Mesodermal cell (in vitro differentiated cells): ENCODE measurements at regions not wholly inside any gene's neighbourhood (a gene's known extent, or its start where the extent isn't known, plus 50 kb on each side); places are given as distances from the start of the nearest gene placed in this dataset.

Source experiments
- H3K27ac ChIP-seq: 2 replicates; pipeline ENCODE4 v1.7.0; 2013; ENCODE audit warnings: mild to moderate bottlenecking, low read depth, low read length, moderate library complexity; ENCODE audit not compliant: severe bottlenecking
- H3K36me3 ChIP-seq: 2 replicates; pipeline ENCODE4 v1.7.1; 2013; ENCODE audit warnings: mild to moderate bottlenecking, low read length, moderate library complexity; ENCODE audit not compliant: control insufficient read depth, insufficient read depth
- H3K4me1 ChIP-seq: one replicate; pipeline ENCODE4 v1.7.1; 2013; ENCODE audit warnings: mild to moderate bottlenecking, low read length; ENCODE audit not compliant: insufficient read depth, control insufficient read depth, poor library complexity, severe bottlenecking
- H3K4me3 ChIP-seq: 2 replicates; pipeline ENCODE4 v1.7.0; 2013; ENCODE audit warnings: low read length, control low read depth, mild to moderate bottlenecking; ENCODE audit not compliant: insufficient read depth, poor library complexity, severe bottlenecking; ENCODE audit errors: extremely low read depth
- H3K9me3 ChIP-seq: 2 replicates; pipeline ENCODE4 v1.7.1; 2013; ENCODE audit warnings: mild to moderate bottlenecking, low read length, moderate library complexity; ENCODE audit not compliant: control insufficient read depth
- WGBS, 2 experiments: methylation state at CpG; one replicate each; pipeline ENCODE4 v1.1.5; 2013; ENCODE audit warnings: missing lambda C conversion rate in 2 of 2; ENCODE audit not compliant: insufficient coverage in 2 of 2; 5-methylcytosine and 5-hydroxymethylcytosine counted together

DNA sequence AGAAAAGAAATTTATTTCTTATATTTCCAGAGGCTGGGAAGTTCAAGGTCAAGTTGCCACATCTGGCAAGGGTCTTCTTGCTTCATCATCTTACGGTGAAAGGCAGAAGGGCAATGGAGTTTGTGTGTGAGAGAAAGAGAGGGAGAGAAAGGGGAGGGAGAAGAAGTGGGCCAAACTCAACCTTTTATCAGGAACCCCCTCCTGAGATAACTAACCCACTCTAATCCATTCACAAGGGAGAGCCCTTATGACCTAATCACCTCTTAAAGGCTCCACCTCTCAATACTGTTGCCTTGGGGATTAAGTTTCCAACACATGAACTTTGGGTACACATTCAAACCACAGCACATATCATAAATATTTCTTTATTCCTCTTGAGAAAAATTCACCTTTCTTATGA, 203.3 kb upstream of the FAM241A start:
- Histone ChIP-seq H3K4me1 (no peaks in the 10 kb centered on the region), H3K4me3 (no peak overlapping the region), H3K27ac (no peak overlapping the region), H3K9me3 (no peaks in the 10 kb centered on the region), H3K36me3 (no peaks in the 10 kb centered on the region)
- no CpG with 5 or more reads among the region's 1 CpG for WGBS, 2 experiments

- WGBS, 2 experiments = 55% methylated on average over 7 of the region's 7 CpGs
- Histone ChIP-seq H3K4me1 (no peaks in the 10 kb centered on the region), H3K27ac (no peak overlapping the region), H3K9me3 (no peaks in the 10 kb centered on the region), H3K4me3 (no peak overlapping the region), H3K36me3 (no peaks in the 10 kb centered on the region)
These were observed 201.5 kb upstream of the FAM241A start for GRCh38 chr4:111943796-111944203.

- H3K9me3 ChIP-seq = no peaks in the 10 kb centered on the region
- WGBS, 2 experiments = 50 to 56% methylated on average over 1 of the region's 1 CpG
- H3K4me1 ChIP-seq = no peaks in the 10 kb centered on the region
- H3K4me3 ChIP-seq = no peak overlapping the region
- no peak overlapping the region for H3K27ac ChIP-seq
- no peaks in the 10 kb centered on the region for H3K36me3 ChIP-seq
These were observed 200.2 kb upstream of the FAM241A start for GRCh38 chr4:111945014-111945413.

- Histone ChIP-seq H3K36me3 (no peaks in the 10 kb centered on the region), H3K27ac (no peak overlapping the region)
- no CpG with 5 or more reads among the region's 2 CpGs for WGBS, 2 experiments
These were observed 198.5 kb upstream of the FAM241A start for GRCh38 chr4:111946800-111947199.

GRCh38 chr4:111952688-111953087, 192.6 kb upstream of the FAM241A start:
- Histone ChIP-seq H3K4me1 (no peaks in the 10 kb centered on the region), H3K4me3 (no peak overlapping the region)

More at GRCh38 chr4:111946800-111947199, 198.5 kb upstream of the FAM241A start:
- H3K4me1 ChIP-seq = no peaks in the 10 kb centered on the region
- no peaks in the 10 kb centered on the region for H3K9me3 ChIP-seq
- no peak overlapping the region for H3K4me3 ChIP-seq

GRCh38 chr4:111954550-111954949, 190.7 kb upstream of the FAM241A start:
- no CpG with 5 or more reads among the region's 1 CpG for WGBS, 2 experiments
- Histone ChIP-seq H3K4me1 (peaks cover 5% of the 10 kb centered on the region), H3K36me3 (no peaks in the 10 kb centered on the region), H3K4me3 (no peak overlapping the region), H3K27ac (no peak overlapping the region), H3K9me3 (no peaks in the 10 kb centered on the region)

More at GRCh38 chr4:111952688-111953087, 192.6 kb upstream of the FAM241A start:
- no peaks in the 10 kb centered on the region for H3K9me3 ChIP-seq
- no peaks in the 10 kb centered on the region for H3K36me3 ChIP-seq
- H3K27ac ChIP-seq = no peak overlapping the region

DNA sequence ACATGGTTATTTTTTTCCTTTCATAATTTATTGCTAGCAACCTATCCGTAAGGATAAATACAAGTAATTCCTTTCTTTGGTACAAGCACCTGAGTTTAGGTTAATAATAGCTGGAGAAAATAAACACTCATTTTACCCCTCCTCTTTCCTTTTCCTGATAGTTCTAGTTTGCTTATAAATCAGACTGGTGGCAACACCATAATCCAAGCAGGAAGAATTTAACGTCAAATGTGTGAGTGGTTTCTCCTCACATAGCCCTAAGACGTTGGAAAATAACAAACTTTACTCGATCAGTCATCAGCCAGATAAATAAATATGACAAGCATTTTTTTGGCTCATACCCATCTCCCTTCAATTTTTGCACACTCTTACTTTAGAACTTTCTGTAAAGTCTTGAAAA, 190.3 kb upstream of the FAM241A start:
- Histone ChIP-seq H3K27ac (no peak overlapping the region), H3K36me3 (no peaks in the 10 kb centered on the region), H3K9me3 (no peaks in the 10 kb centered on the region), H3K4me3 (no peak overlapping the region), H3K4me1 (peaks cover 5% of the 10 kb centered on the region)
- WGBS, 2 experiments = 57 to 85% methylated on average over 1 to 2 of the region's 4 CpGs

DNA sequence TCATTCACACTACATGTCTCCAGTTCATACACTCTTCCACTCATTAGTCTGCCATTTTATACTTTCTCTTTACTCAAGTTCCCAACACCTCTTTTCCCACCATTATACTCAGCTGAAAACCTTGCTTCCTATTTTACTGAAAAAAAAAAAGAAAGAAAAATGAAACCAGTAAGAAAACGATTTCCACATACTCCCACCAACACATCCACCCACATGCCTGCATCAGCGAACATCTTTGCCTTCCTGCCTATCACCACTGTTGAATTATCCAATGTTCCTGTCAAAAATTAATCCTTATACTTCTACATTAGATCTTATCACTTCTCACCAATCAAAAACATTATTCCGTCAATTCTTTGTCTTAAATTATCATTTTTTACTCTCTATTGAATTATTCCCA, 188.1 kb upstream of the FAM241A start:
- no peaks in the 10 kb centered on the region for H3K36me3 ChIP-seq
- no peaks in the 10 kb centered on the region for H3K9me3 ChIP-seq
- no peak overlapping the region for H3K27ac ChIP-seq
- H3K4me1 ChIP-seq = peaks cover 5% of the 10 kb centered on the region
- 46 to 50% methylated on average over 2 to 3 of the region's 3 CpGs for WGBS, 2 experiments
- H3K4me3 ChIP-seq = no peak overlapping the region

GRCh38 chr4:111957997-111958396, 187.3 kb upstream of the FAM241A start:
- H3K36me3 ChIP-seq = no peaks in the 10 kb centered on the region

GRCh38 chr4:111959222-111959621, 186.0 kb upstream of the FAM241A start:
- WGBS, 2 experiments = 78 to 100% methylated on average over 1 of the region's 2 CpGs
- no peak overlapping the region for H3K27ac ChIP-seq
- no peaks in the 10 kb centered on the region for H3K36me3 ChIP-seq

More at GRCh38 chr4:111957997-111958396, 187.3 kb upstream of the FAM241A start:
- no peak overlapping the region for H3K4me3 ChIP-seq
- no peak overlapping the region for H3K27ac ChIP-seq
- no peaks in the 10 kb centered on the region for H3K9me3 ChIP-seq
- H3K4me1 ChIP-seq = peaks cover 5% of the 10 kb centered on the region
- 80 to 100% methylated on average over 1 of the region's 1 CpG for WGBS, 2 experiments

DNA sequence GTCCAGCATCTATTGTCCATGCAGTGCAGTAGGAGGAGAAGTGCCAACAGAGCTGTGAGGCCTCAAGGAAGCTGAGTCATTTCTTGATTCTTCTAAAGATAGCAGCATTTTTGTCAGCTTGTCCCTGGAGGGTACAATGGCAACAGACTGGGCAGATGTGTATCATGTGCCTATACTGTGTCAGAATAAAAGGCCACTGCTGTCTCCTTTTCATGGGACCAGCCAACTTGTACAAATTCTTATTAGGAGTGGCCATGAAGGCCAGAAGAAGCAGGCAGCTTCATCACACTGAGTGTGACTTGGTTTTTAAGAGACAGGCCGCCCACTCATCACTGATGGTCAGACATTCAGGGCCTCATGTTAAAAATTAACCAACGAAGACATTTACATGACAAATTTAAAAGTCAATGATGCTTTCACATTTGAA, 185.0 kb upstream of the FAM241A start:
- Histone ChIP-seq H3K4me3 (no peak overlapping the region), H3K36me3 (no peaks in the 10 kb centered on the region), H3K27ac (no peak overlapping the region), H3K4me1 (peaks cover 5% of the 10 kb centered on the region), H3K9me3 (no peaks in the 10 kb centered on the region)
- 80 to 100% methylated on average over 1 of the region's 2 CpGs for WGBS, 2 experiments

More at GRCh38 chr4:111959222-111959621, 186.0 kb upstream of the FAM241A start:
- Histone ChIP-seq H3K9me3 (no peaks in the 10 kb centered on the region), H3K4me3 (no peak overlapping the region), H3K4me1 (peaks cover 5% of the 10 kb centered on the region)
